A204.1 (cell line): ENCODE measurements at regions not wholly inside any gene's neighbourhood (a gene's known extent, or its start where the extent isn't known, plus 50 kb on each side); places are given as distances from the start of the nearest gene placed in this dataset.
"Not testable (repeated sequence)": the region's sequence is repeated elsewhere in the genome, so short reads cannot be mapped to it uniquely, and the experiment has no call there.

Experiments
- FAIRE-seq: peaks from 2 replicates; lab custom pipeline; 2012; peaks lifted over from hg19 to GRCh38; lab: Jason Lieb, UNC

DNA sequence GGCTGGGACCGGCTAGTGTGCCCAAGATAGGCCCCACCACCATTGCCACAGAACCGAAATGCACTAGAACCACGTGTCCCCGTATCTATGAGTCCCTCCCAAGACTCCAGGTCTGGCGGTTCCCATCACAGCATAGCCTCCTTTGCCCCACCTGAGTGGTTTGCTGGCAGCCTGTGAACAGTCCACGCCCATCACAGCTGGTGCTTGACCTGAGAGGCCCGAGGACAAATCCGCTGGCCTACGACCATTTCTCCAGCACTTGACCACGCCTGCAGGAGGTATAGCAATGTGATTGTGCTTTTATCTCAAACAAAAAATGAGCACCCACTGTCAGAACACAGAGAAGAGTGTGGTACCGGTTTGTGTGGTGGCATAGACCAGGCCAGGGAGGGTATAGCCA lies 736.7 kb upstream of the GBE1 start:
- FAIRE-seq: no peak

DNA sequence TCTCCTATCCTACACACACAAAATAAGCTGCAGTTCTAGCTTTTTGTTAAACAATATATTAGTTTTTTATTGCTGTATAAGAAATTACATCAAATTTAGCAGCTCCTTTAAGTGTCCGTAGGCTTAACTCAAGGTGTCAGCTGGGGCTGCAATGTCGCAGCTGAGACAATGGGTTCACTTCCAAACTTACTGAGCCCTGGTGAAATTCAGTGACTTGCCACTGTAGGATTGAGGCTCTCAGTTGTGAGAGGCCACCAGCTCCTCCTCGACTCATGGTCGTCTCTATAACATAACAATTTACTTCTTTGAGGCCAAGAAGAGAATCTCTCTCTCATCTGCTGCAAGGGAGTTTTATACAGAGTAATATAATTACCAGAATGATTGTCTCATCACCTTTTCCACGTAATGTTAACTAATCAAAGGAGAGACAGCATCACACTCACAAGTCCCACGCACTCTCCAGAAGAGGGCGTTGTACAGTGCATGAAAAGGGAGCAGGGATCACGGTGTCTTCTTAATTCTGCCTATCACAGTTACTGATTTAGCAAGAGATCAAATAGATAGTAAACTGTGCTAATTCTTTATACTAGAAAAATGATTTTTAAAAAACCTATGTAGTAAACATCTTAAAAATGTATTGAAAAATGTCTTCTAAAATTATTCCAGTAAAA lies 735.6 kb upstream of the GBE1 start:
- no peak for FAIRE-seq

DNA sequence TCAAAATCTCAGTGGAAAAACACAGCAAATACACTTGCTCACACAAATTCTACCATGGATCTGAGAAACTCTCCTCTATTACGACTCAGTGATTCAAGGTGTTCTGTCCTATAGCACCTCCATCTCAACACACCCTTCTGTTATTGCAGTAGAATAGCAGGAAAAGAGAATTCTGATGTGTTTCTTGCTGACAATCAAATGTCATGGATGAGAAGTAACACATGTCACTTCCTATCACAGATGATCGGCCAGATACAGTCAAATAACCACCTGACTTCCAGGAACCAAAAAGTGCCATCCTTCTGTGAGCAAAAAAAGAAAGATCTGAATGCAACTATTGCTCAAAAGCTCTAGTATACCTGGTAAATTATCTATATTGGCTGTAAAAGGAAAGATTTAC lies 734.2 kb upstream of the GBE1 start:
- no peak for FAIRE-seq

DNA sequence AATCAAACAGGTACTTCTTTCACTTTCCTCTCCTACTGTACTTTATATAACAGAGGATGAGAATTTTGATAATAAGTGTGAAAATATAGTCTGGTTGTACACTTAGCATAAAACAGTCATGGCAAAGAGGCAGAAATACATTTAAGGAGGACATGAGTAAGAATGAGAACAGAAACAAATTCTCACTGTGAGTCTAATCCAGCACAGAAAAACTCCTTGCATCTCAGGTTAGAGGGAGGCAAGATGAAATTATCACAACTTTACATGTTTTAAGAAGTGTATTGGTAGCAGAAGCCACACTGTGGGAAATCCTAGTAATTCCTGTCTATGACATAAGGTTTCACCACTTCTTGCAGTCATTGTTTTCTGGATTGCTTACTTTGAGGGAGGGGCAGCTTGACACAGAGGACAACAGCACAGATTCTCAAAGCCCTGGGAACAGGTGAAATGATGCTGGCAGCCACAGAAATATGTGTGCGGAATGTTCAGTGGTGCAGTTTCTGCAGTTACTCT lies 733.6 kb upstream of the GBE1 start:
- FAIRE-seq: no peak

DNA sequence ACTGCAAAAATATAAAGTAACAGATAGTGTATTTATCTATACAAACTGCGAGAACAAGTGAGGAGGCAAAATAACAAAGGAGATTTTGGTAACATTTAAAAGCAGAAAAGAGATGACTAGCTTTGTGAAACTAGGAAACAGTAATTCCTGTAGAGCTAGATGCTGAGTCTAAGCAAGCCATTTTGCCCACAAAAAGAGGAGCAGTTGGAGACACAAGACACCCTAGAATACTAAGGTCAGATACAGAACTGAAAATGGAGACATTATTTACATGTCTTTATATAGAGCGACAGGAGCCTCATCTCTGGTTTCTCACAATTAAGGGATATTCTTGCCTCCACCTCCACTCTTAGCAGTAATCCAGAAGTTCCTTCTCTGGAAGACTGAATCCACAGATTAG lies 732.4 kb upstream of the GBE1 start:
- no peak for FAIRE-seq

DNA sequence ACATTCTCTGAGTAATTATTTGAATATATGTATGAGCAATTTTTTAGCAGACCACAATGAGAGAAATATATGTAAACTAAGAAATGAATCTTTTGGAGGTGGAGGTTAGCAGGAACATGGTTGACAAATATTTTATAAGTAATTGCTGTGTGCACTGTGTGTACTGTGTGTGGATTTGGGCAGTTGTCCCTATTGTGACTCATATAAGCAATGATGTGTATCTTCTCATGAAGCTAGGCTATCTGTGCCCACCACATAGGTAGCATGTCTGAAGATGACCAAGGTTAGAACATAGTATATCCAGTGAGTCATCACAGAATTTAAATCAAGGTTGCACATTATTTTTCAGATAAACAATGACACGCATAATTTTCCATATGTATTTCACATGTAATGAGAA lies 713.9 kb upstream of the GBE1 start:
- no peak for FAIRE-seq

DNA sequence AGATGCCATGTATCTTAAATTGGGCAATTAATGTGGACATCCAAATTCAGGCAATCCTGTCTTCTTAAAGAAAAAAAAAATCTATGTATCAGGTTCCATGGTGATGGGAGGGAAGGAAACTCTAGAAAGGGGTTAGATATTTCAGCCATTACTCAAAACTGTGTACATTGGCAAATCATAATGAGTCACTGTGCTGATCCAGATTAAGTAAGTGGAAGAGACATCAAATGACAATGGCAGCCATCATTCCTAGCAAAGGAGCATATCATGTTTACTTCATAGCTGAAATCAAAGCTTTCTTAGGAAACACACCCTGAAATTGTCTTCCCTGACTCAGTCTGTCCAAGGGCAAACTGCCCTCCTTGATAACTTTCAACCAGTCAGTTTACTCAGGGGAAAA lies 713.3 kb upstream of the GBE1 start:
- no peak for FAIRE-seq

DNA sequence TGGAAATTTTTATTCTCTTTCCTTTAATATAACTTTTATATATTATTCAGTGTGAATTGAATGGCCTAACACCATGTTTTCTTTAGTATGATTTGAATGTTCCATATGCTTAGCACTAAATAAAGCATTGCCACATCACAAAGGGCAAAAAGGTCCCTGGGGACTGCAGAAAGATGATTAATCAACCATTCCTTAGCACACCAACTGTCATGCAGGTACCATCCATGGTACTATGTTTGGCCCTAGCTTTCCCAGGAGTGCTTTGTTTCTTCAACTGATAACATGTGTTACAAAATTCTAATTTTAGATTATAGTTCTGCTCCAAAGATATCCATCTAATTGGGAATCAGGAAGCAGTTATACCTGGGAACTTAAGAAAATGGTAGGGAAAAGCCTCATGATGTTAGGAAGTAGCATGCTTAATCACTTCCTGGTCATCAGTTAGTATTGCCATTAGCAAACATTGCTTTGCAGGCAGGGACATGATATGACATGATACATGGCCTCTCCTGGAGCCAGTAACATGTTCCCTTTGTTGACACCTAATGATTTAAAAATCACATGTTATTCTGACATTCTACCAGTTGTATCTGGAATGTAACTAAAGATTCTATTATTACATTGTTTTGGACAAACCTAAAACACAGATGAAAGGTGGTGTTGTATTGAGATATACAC lies 712.6 kb upstream of the GBE1 start:
- FAIRE-seq: no peak

DNA sequence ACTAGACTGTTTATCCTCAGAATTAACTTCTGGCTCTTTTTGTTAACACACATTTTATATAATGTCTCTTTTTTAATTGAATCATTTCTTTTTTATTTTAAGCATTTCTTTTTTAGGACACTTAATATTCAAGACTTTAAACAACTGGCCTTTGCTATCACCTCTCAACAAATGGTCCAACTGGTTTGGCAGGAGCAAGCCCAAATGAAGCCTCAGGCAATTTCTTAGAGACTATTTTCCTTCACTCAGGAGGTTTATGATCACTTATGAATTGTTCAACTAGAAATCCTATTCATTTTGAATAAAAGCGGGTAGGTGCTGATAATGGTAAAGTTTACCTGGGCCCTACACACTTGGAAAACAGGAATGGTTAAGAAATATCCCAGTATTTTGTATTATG lies 705.6 kb upstream of the GBE1 start:
- no peak for FAIRE-seq

DNA sequence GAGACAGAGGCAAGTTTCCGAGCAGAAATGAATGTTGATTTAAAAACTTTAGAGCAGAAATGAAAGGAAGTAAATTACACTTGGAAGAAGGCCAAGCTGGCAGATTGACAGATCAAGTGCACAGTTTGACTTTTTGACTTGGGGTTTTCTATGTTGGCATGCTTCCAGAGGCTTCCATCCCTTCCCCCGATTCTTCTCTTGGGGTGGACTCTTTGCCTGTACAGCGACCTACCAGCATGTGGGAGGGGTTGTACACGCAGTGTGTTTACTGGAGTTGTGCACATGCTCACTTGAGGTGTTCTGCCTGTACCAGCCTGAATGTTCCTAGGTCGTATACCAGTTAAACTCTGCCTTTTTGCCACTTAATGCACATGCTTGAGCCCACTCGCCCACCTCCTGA lies 701.5 kb upstream of the GBE1 start:
- FAIRE-seq: no peak

DNA sequence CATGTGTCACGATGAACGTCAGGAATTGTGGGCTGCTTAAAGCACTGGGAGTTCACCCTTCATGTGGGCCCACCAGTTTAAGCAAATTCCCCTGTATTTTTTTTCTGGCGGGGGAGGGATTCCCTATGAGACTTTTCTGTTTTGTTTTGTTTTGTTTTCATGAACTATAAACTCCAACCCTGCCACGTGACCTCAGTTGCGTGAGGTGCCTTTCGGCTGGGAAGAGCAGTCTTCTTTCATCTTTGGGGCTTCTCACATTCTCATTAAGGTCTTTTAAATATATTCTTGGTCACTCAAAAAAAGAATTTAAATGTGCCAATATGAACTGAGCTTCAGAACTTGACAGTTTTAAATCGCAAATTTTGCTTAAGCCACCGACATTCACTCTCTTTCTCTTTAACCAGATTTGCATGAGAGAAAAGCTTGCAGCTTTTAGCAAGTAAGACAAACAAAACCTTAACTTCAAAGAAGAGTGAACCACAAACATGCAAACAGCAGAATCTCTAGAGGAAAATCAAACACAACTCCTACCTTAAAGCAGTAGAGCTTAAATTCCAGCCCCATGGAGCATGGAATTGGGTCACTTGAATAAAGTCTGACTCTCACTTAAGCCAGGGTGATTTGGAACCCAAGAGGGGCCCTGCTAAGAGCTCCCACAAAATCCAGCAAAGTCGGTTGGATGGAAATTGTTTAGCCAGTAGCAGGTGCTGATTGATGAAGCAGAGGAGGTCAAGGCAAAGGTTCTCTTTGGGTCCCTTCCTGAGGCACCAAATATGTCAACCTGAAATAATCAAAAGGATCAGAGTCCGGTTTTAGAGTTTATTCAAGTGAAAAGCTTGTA lies 699.8 kb upstream of the GBE1 start:
- FAIRE-seq: no peak

DNA sequence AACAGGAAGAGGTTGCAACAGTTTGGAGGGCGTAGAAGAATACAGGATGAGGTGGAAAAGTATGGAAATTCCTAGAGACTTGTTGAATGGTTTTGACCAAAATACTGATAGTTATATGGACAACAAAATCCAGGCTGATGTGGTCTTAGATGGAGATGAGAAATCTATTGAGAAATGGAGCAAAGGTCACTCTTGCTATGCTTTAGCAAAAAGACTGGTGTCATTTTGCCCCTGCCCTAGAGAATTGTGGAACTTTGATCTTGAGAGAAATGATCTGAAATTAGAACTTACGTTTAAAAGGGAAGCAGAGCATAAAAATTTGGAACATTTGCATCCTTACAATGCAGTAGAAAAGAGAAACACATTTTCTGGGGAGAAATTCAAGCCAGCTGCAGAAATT lies 686.9 kb upstream of the GBE1 start:
- FAIRE-seq: no peak

DNA sequence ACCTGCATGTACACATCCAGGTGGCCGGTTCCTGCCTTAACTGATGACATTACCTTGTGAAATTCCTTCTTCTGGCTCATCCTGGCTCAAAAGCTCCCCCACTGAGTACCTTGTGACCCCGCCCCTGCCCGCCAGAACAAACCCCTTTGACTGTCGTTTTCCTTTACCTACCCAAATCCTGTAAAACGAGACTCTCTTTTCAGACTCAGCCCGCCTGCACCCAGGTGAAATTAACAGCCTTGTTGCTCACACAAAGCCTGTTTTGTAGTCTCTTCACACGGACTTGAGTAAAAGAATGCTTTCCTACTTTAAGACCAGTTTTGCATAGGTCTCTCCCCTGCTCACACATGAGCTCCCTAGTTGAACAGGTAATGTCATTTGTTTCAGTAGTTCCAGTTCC lies 667.4 kb upstream of the GBE1 start:
- FAIRE-seq: not testable (repeated sequence)

DNA sequence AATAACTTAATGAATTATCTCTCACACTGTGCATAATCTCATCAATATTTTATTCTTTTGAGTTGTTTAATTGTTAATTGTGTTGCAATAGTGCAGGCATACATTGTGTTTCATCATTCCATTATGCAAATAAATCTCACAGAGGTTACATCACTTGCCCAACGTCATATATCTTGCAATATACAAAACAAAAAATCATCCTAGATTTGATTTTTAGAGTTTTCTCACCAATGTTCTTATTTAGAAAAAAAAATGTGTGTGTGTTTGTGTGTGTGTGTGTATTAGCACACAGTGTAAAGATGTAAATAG lies 662.5 kb upstream of the GBE1 start:
- no peak for FAIRE-seq

DNA sequence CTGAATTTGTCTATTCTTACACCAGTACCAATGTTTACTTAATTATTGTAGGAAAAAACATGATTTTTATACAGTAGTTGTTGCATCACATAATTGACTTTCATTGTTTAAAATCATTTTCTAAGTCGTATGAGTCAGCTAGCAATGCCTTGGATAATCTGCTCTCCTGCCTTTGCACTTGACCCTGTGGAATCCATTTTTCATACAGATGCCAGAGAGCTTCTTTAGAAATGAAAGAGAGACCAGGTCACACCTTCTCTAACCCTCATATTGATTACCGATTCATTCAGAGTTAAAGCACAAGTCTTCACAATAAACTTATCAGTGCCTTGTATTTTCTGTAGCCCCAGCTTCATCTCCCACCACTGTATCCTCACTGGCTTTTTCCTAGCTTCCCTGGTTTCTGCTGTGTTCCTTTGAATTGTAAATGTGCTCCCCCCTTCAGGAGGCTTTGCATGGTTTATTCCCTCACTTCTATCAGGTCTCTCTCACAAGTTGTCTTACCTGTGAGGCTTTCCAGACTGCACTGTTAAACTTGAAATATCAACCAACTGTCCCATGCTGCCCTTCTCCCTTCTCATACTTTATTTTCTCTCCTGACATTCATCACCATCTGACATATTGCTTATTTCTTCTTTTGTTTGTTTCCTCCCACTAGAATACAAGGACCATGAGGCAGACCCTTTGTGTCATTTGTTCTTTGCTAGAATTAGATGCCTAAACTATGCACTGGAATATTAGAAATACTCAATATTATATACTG lies 662.0 kb upstream of the GBE1 start:
- FAIRE-seq: no peak

DNA sequence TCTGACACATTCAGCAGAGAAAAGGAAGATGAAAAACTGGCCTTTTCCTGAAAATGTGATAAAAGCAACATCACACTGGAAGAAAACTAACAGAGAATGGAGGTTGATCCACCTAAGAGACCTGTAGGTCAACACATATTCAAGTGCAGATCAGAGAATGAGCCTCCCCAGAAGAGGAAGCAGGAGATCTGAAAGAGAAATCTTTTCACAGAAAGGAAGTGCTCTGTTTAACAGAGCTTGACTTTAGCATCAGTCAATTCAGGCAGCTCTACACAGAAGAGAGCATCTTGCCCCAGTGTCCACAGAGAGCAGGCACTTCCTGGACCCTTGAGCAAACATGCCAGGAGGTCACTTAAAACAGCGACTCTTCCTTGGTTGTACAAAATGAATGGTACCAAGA lies 655.4 kb upstream of the GBE1 start:
- no peak for FAIRE-seq

DNA sequence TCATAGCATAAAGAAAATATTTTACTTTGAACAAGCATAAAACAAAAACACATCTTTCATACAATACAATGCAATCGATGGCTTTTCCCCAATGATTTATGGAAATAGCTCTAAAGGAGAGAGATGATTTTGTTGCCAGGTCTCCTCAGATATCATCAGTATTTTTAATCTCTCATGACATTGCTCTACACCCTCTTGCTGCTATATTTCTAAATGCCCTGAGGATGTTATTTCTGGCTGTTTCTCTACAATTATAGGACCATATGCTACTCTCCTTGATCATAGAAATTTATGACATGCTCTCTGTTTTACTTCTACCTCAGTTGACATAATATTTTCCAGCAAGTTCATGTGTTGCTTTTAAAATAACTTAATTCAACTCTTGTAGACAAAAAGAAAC lies 654.9 kb upstream of the GBE1 start:
- no peak for FAIRE-seq

DNA sequence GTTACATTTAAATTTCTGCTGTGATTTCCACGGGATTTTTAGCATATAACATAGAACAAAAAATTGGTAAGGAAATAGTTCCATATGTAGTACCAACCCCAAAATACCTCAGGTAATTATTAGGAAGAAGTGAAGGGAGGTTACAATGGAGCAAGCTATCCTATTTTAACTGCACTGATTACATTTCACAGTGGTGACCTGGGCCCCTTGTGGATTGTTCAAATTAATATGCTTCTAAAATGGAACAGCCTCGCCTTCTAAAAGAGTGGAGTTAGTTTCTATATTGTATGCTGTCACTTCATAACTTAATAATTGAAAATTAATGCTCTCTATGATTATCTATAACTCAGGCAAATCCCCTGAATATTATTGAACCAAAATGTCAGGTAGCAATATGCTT lies 651.7 kb upstream of the GBE1 start:
- no peak for FAIRE-seq

DNA sequence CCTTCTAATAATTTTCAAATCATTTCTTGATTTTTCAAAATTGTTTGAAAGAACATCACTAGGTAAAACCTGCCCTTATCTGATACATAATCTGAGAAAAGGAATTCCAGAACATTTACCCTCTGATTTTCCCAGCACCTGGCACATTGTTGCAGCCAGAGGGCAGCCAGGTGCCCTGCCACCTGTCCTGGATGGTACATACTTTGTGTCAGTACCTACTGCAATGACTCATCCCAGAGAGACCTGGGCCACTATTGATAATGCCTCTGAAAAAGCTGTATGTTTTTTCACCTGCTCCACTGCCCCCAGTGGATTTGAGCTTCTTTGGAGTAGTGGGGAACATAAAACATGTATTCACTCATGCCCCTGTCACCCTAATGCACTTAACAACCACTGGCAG lies 648.9 kb upstream of the GBE1 start:
- FAIRE-seq: no peak

DNA sequence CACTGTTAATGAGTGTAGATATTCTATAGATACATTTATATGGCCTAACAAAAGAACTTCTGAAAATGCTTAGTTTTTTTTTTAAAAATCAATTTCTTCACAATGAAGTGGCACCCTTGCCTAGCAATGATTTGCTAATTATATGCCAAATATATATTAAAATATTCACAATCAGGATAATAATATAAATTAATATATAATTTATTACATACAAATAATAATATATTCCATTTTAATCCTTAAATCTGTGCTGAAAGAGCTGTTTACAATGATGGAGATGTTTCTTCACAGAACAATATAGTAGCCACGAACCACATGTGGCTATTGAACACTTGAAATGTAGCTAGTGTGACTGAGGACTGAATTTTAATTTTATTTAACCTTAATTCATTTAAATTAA lies 648.4 kb upstream of the GBE1 start:
- FAIRE-seq: peak; percentile 29

DNA sequence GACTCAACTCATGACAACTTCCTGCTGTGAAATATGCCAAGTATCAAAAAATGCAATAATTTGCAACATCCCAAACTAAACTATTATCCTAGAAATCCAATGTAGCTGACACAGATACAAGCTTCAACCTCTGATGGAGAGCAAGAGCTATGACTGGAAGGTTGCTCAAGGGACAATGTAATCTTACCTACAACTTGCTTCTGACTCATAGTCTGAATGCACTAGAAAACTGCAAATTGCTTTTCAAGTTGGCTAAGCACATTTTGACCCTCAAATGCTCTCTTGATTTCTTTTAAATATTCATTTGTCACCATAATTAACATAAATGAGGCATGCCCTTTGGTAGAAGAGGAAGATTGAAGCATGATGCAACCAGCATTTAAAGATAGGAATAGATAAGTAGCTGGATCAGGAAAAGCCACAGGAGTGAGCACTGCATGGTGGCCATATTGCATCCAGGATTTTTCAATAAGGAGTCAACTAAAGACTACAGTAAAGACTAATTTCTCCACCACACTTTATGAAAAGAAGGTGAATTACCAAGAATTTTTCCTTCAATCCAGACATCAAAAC lies 630.8 kb upstream of the GBE1 start:
- no peak for FAIRE-seq

DNA sequence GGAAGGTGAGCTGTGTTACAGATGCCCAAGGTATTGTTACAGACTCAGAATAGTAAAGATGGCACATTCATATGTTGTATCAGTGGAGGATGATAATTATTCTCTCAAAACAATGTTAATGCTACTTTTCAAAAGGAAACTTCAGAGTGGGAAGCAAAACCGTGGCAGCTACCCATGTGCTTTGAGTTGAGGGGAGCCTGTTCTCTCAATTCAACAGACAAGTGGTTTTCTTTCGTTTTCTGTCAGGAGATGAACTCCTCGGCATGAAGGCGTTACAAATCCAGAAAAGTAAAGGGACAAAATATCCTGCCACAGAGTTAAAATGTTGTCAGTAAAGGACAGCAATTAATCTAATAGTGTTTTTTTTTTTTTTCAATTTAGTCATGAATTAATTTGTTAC lies 629.4 kb upstream of the GBE1 start:
- no peak for FAIRE-seq
